ENCODE measurements at regions not wholly inside any gene's neighbourhood (a gene's known extent, or its start where the extent isn't known, plus 50 kb on each side); places are given as distances from the start of the nearest gene placed in this dataset.

DNA sequence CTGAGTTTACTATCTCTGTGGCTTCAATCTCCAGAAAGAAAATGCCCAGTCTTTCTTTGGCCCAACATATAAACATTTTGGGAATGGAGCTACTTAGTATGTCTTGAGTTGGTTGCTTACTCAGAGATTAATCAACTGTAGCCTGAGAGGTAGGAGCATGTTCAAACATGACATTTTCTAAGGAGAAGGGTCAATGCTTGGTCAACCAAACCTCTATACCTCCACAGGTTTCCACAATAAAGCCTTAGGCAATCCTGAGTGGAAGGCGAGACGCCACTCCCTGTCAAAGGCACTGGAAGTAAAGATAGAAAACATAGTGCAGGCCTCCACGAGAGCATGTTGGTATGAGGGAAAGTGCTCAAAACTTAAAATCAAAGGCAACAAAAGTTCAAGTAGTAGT lies 411.4 kb downstream of the KCTD16 start:
- Histone ChIP-seq H3K36me3 (replicated peaks in 1 of 2) (no peaks in the 10 kb centered on the region), H3K4me1 (replicated peaks in 1 of 2) (no peaks in the 10 kb centered on the region), H3K27ac (no peak overlapping the region), H3K9me3 (replicated peaks in 1 of 3) (no peaks in the 10 kb centered on the region), H3K27me3 (no peaks in the 10 kb centered on the region), H3K4me3 (no peak overlapping the region)
- TF ChIP-seq POLR2A (IDR thresholded peaks at IDR 0.05): no peak
- TF ChIP-seq, protein P1, sequence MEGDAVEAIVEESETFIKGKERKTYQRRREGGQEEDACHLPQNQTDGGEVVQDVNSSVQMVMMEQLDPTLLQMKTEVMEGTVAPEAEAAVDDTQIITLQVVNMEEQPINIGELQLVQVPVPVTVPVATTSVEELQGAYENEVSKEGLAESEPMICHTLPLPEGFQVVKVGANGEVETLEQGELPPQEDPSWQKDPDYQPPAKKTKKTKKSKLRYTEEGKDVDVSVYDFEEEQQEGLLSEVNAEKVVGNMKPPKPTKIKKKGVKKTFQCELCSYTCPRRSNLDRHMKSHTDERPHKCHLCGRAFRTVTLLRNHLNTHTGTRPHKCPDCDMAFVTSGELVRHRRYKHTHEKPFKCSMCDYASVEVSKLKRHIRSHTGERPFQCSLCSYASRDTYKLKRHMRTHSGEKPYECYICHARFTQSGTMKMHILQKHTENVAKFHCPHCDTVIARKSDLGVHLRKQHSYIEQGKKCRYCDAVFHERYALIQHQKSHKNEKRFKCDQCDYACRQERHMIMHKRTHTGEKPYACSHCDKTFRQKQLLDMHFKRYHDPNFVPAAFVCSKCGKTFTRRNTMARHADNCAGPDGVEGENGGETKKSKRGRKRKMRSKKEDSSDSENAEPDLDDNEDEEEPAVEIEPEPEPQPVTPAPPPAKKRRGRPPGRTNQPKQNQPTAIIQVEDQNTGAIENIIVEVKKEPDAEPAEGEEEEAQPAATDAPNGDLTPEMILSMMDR (IDR thresholded peaks at IDR 0.05): no peak
- no peak for DNase-seq
- intact Hi-C loops (cut with DNase I): no loop called here
- WGBS, 4 donors: 68 to 87% (median 71%) methylated on average over 3 of the region's 3 CpGs

DNA sequence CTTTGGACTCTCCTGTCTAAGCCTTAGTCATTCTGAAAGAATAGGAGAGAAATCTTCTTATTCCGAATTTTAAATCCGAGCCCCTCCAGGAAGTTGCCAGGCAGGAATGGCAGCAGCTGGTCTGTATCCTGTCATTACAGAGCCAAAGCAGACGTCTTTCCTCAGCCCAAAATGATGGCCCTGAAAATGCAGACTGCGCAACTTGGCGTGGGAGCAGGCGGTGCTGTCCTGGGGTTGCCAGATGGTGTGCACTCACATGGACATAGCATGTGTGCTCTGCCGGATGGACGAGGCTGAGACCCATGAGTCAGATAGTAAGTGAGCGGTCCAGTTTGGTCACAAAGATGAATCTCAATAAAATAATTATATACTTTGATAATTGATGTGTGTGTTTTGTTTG lies 410.4 kb downstream of the KCTD16 start:
- intact Hi-C loops (cut with DNase I): no loop called here
- Histone ChIP-seq H3K9me3 (replicated peaks in 1 of 3) (no peaks in the 10 kb centered on the region), H3K27me3 (no peaks in the 10 kb centered on the region), H3K4me1 (replicated peaks in 1 of 2) (no peaks in the 10 kb centered on the region), H3K27ac (no peak overlapping the region), H3K36me3 (replicated peaks in 1 of 2) (no peaks in the 10 kb centered on the region), H3K4me3 (no peak overlapping the region)
- DNase-seq: no peak
- TF ChIP-seq, protein P1 (IDR thresholded peaks at IDR 0.05): no peak
- TF ChIP-seq POLR2A (IDR thresholded peaks at IDR 0.05): no peak
- WGBS, 4 donors: 58 to 86% (median 78%) methylated on average over 9 of the region's 9 CpGs

DNA sequence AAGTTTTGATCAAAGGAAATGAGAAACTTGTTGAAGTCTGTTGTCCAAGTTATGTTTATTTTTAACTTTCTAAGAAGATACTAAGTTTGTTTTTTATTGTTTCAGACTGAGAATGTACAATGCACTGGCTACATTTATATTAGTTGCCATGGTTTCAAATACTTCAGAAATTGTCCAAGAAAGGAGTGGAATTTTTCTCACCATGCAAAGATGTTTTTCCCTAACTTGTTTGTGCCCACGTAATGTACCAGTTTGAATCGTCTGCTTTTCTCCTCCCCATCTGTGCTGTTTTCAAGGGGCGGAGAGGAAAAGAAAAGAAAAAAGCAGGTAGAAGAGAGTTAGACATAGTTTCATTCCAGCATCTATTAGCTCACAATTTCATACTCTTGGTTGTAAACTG lies 407.0 kb downstream of the KCTD16 start:
- 73 to 79% (median 76%) methylated on average over 3 of the region's 3 CpGs for WGBS, 4 donors
- no peak for TF ChIP-seq POLR2A (IDR thresholded peaks at IDR 0.05)
- TF ChIP-seq, protein P1 (IDR thresholded peaks at IDR 0.05): no peak
- intact Hi-C loops (cut with DNase I): no loop called here

DNA sequence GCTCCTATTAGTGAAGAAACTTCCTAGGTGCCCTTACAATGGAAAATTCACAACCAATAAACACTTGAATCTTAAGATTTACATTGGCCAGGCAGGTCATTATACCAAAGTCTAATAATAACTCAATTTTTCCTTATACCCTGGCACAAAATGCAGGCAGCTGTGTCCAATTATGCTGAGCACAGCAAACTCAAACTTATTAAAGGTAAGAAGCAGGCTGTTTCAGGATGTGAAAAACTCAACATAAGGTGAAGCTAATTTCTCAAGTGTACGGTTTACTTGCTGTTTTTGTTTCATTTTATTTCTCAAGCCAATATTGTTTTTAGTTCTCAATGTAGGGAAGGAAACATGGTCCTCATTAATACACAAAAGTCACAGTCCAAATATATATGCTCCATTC lies 405.1 kb downstream of the KCTD16 start:
- Histone ChIP-seq H3K36me3 (replicated peaks in 1 of 2) (no peaks in the 10 kb centered on the region), H3K4me1 (replicated peaks in 1 of 2) (no peaks in the 10 kb centered on the region), H3K9me3 (replicated peaks in 1 of 3) (no peaks in the 10 kb centered on the region), H3K27me3 (no peaks in the 10 kb centered on the region), H3K4me3 (no peak overlapping the region), H3K27ac (no peak overlapping the region)
- TF ChIP-seq, protein P1 (IDR thresholded peaks at IDR 0.05): no peak
- TF ChIP-seq POLR2A (IDR thresholded peaks at IDR 0.05): no peak
- 52 to 75% (median 67%) methylated on average over 1 of the region's 1 CpG for WGBS, 4 donors
- intact Hi-C loops (cut with DNase I): no loop called here
- DNase-seq: no peak

More for the DNA sequence above, 407.0 kb downstream of the KCTD16 start:
- Histone ChIP-seq H3K27me3 (no peaks in the 10 kb centered on the region), H3K27ac (no peak overlapping the region), H3K36me3 (replicated peaks in 1 of 2) (no peaks in the 10 kb centered on the region), H3K4me3 (no peak overlapping the region), H3K9me3 (replicated peaks in 1 of 3) (no peaks in the 10 kb centered on the region), H3K4me1 (replicated peaks in 1 of 2) (no peaks in the 10 kb centered on the region)
- no peak for DNase-seq
